GM23338 (cell line): ENCODE measurements at regions not wholly inside any gene's neighbourhood (a gene's known extent, or its start where the extent isn't known, plus 50 kb on each side); places are given as distances from the start of the nearest gene placed in this dataset.
"Not testable (repeated sequence)": the region's sequence is repeated elsewhere in the genome, so short reads cannot be mapped to it uniquely, and the experiment has no call there.

Experiments
- ATAC-seq: fragments of 200-7000 bp; cut with Tn5 transposase; 3 replicates; pipeline ENCODE4 v1.9.1; 2020
- DNase-seq: peaks from one replicate; pipeline ENCODE4 v3.0.0-alpha.2; 2015; ENCODE audit warnings: low spot score
- H2AFZ ChIP-seq: fragments of 200-600 bp; sonication (generic); 2 replicates; pipeline ENCODE4 v1.8.0; 2016; ENCODE audit warnings: antibody characterized with exemption, mild to moderate bottlenecking, moderate library complexity
- H3F3A ChIP-seq: fragments of 200-600 bp; sonication (generic); replicated peaks from 2 replicates; pipeline ENCODE4 v1.8.0; 2017; ENCODE audit warnings: antibody characterized with exemption, mixed run types, low read depth
- H3K27ac ChIP-seq: fragments of 200-600 bp; sonication (generic); 2 replicates; pipeline ENCODE4 v1.6.1; 2016; ENCODE audit warnings: low read depth
- H3K27me3 ChIP-seq: fragments of 200-600 bp; sonication (generic); 2 replicates; pipeline ENCODE4 v1.8.0; 2016; ENCODE audit warnings: mild to moderate bottlenecking, mixed run types, moderate library complexity; ENCODE audit not compliant: insufficient read depth
- H3K36me3 ChIP-seq: fragments of 200-600 bp; sonication (generic); 2 replicates; pipeline ENCODE4 v1.8.0; 2016; ENCODE audit warnings: mild to moderate bottlenecking; ENCODE audit not compliant: insufficient read depth
- H3K4me1 ChIP-seq: fragments of 200-600 bp; sonication (generic); 2 replicates; pipeline ENCODE4 v1.8.0; 2016; ENCODE audit warnings: mild to moderate bottlenecking, moderate library complexity; ENCODE audit not compliant: insufficient read depth
- H3K4me2 ChIP-seq: fragments of 200-600 bp; sonication (generic); 2 replicates; pipeline ENCODE4 v1.7.1; 2017; ENCODE audit warnings: mixed run types
- H3K4me3 ChIP-seq: fragments of 200-600 bp; sonication (generic); 2 replicates; pipeline ENCODE4 v1.6.1; 2016; ENCODE audit warnings: mixed run types
- H3K79me2 ChIP-seq: fragments of 200-600 bp; sonication (generic); replicated peaks from 2 replicates; pipeline ENCODE4 v1.8.0; 2017; ENCODE audit warnings: mild to moderate bottlenecking; ENCODE audit not compliant: insufficient read depth
- H3K9me2 ChIP-seq: fragments of 200-600 bp; sonication (generic); 2 replicates; pipeline ENCODE4 v1.8.0; 2017; ENCODE audit not compliant: insufficient read depth
- H4K20me1 ChIP-seq: fragments of 200-600 bp; sonication (generic); replicated peaks from 2 replicates; pipeline ENCODE4 v1.8.0; 2017; ENCODE audit warnings: mild to moderate bottlenecking; ENCODE audit not compliant: insufficient read depth
- H3K27ac Mint-ChIP-seq: 2 replicates; pipeline ENCODE4 v1.8.0; 2020; ENCODE audit warnings: inconsistent platforms, mild to moderate bottlenecking, moderate library complexity, mixed read lengths
- H3K27me3 Mint-ChIP-seq: 3 replicates; pipeline ENCODE4 v1.8.0; 2022; ENCODE audit warnings: low read depth, mild to moderate bottlenecking, moderate library complexity, mixed read lengths, inconsistent platforms; ENCODE audit not compliant: insufficient read depth, poor library complexity
- H3K36me3 Mint-ChIP-seq: 3 replicates; pipeline ENCODE4 v1.8.0; 2021; ENCODE audit warnings: low read depth, mild to moderate bottlenecking, inconsistent platforms, moderate library complexity, mixed read lengths
- H3K4me1 Mint-ChIP-seq: 3 replicates; pipeline ENCODE4 v1.8.0; 2020; ENCODE audit warnings: mild to moderate bottlenecking, inconsistent platforms, mixed read lengths
- H3K4me3 Mint-ChIP-seq: 3 replicates; pipeline ENCODE4 v1.8.0; 2021; ENCODE audit warnings: moderate library complexity, mild to moderate bottlenecking, inconsistent platforms, mixed read lengths
- H3K9me3 Mint-ChIP-seq: 3 replicates; pipeline ENCODE4 v1.8.0; 2020; ENCODE audit warnings: moderate library complexity, mild to moderate bottlenecking, inconsistent platforms, mixed read lengths

GRCh38 chr21:5090132-5091079 lies 5431.0 kb upstream of the TPTE start:
- not testable (repeated sequence) for H3K4me2 ChIP-seq, H3K79me2 ChIP-seq, DNase-seq, H3K4me1 ChIP-seq, H3K27me3 ChIP-seq, H3F3A ChIP-seq, H2AFZ ChIP-seq, ATAC-seq, H3K27me3 Mint-ChIP-seq, H3K9me3 Mint-ChIP-seq, H3K36me3 Mint-ChIP-seq, H4K20me1 ChIP-seq, H3K36me3 ChIP-seq, H3K4me3 ChIP-seq, H3K27ac ChIP-seq, H3K27ac Mint-ChIP-seq, H3K4me3 Mint-ChIP-seq, H3K9me2 ChIP-seq, H3K4me1 Mint-ChIP-seq

DNA sequence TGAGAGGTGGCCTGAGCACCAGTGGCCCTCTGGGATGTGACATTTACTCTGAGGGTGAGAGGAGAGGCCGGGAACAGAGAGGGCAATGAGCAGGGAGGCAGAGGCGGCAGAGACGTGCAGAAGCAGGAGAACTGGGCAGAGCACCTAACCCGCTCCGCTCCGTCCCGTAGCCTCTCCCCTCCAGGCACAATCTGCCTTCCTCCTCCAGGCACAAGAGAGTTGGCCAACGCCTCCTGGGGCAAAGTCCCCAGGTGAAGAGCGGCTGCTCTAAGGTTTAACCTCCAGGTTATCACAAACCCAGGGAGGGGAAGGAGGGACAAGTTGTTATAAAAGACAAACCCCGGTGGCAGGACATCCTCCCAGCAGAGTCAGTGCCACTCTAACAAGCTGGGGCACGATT lies 5430.1 kb upstream of the TPTE start:
- H2AFZ ChIP-seq, H3K4me1 Mint-ChIP-seq, H3K9me2 ChIP-seq, H3K4me3 Mint-ChIP-seq, ATAC-seq, H3K4me2 ChIP-seq, H3K27me3 ChIP-seq, H3K36me3 Mint-ChIP-seq, H4K20me1 ChIP-seq, H3K27ac Mint-ChIP-seq, H3K79me2 ChIP-seq, H3F3A ChIP-seq, H3K4me3 ChIP-seq, H3K36me3 ChIP-seq, H3K27ac ChIP-seq, H3K4me1 ChIP-seq, H3K27me3 Mint-ChIP-seq, H3K9me3 Mint-ChIP-seq, DNase-seq: not testable (repeated sequence)

GRCh38 chr21:5095628-5096027 lies 5425.8 kb upstream of the TPTE start:
- not testable (repeated sequence) for ATAC-seq, H4K20me1 ChIP-seq, H3K27me3 Mint-ChIP-seq, H3K4me3 ChIP-seq, H3K9me3 Mint-ChIP-seq, H3F3A ChIP-seq, H3K79me2 ChIP-seq, H3K27me3 ChIP-seq, H2AFZ ChIP-seq, H3K4me1 Mint-ChIP-seq, H3K27ac ChIP-seq, H3K4me1 ChIP-seq, DNase-seq, H3K4me3 Mint-ChIP-seq, H3K36me3 ChIP-seq, H3K4me2 ChIP-seq, H3K36me3 Mint-ChIP-seq, H3K9me2 ChIP-seq, H3K27ac Mint-ChIP-seq

DNA sequence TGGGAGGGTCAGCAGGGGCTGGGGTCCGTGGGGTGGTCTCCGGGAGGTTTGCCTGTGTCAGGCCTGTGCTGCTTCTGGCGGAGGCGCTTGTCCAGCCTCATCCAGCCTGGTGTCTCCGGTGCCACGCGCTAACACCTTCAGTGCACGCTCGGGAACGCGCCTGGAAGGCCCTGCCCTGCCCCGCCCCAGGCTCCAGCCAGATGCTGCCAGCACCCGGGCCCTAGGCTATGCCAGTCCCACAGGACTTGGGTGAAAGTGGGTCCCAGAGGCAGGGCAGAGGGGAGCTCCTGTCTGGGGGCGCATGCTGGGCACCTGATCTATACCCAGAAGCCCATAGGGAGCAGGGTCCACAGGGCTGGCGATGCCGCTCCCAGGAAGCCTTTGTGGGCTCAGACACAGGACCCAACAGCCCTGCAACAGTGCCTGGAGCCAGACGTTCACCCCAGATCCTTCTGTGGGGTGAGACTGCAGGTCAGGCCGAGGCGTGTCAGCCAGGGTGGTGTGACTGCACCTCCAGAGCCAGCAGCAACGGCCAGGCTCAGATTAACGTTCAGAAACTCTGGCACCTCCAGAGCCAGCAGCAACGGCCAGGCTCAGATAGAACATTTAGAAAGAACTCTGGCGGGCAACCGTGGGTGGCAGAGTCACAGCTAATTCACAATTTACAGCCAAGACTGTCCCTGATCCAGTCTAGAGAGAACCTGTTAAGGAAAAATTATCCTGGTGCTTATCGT lies 5423.2 kb upstream of the TPTE start:
- not testable (repeated sequence) for H3K27me3 ChIP-seq, H3K27me3 Mint-ChIP-seq, H3F3A ChIP-seq, H3K4me3 ChIP-seq, H3K36me3 ChIP-seq, H2AFZ ChIP-seq, H4K20me1 ChIP-seq, H3K9me2 ChIP-seq, H3K36me3 Mint-ChIP-seq, H3K27ac Mint-ChIP-seq, H3K4me1 ChIP-seq, H3K79me2 ChIP-seq, H3K27ac ChIP-seq, H3K4me1 Mint-ChIP-seq, H3K4me2 ChIP-seq, DNase-seq, H3K9me3 Mint-ChIP-seq, ATAC-seq, H3K4me3 Mint-ChIP-seq

DNA sequence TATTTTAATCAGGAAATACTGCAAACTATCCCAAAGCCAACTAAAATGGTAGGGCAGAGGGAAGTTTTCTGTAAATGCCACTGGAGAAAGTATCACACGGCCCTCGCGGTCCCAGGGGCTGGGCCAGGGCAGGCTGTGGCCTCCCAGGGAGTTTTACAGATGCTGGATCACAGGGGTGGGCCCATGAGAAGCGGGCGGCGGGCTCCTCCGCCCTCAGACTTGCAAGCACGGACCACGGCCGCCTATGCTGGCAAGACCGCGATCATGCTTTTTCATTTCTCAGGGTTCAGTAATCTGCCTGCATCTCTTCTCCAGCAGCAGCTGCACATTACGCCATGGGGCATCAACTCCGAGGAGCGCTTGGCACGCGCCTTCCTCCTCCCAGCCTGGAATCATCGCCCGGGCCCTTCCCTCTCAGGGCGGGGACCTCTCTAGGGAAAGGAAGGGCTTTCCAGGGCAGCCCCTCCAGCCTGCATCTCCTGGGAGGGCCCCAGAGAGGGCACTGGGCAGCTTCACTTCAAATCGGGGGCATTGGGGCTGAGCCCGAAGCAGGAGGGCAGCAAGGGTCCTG lies 5420.7 kb upstream of the TPTE start:
- H3K27ac ChIP-seq, H3K27me3 ChIP-seq, H3K9me3 Mint-ChIP-seq, H3K4me1 ChIP-seq, H3K4me3 ChIP-seq, ATAC-seq, H2AFZ ChIP-seq, H3F3A ChIP-seq, H3K9me2 ChIP-seq, H3K27ac Mint-ChIP-seq, H3K4me2 ChIP-seq, H3K79me2 ChIP-seq, DNase-seq, H3K27me3 Mint-ChIP-seq, H3K36me3 ChIP-seq, H3K36me3 Mint-ChIP-seq, H4K20me1 ChIP-seq, H3K4me3 Mint-ChIP-seq, H3K4me1 Mint-ChIP-seq: not testable (repeated sequence)

DNA sequence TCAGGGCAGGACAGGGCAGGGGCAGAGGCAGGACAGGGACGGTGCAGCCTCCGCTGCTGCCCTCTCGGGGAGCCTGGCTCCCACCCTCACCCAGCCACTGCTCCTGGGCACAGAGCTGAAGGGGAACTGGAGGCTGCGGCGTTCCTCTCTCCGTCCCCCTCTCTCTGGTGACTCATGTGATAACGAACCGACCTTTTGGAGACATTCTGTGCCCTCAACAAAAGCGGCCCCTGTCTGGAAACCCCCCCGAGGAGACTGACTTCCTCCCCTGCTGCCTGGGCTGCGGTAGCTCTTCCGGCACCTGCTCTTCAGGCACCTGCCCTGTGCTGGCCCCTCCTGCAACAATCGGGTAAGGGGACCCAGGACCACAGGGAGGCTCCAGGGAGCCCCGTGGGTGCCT lies 5419.6 kb upstream of the TPTE start:
- peak; percentile 33; the same call in 2 of the 3 replicates for ATAC-seq
- not testable (repeated sequence) for H3K4me3 ChIP-seq, H3K79me2 ChIP-seq, H3K4me3 Mint-ChIP-seq, H3K9me3 Mint-ChIP-seq, H3K4me1 ChIP-seq, H3K4me2 ChIP-seq, H3K36me3 ChIP-seq, H3K4me1 Mint-ChIP-seq, H2AFZ ChIP-seq, H3K27ac ChIP-seq, H3K9me2 ChIP-seq, H3K27ac Mint-ChIP-seq, H3K27me3 Mint-ChIP-seq, DNase-seq, H4K20me1 ChIP-seq, H3F3A ChIP-seq, H3K36me3 Mint-ChIP-seq, H3K27me3 ChIP-seq
